ENCODE measurements at regions not wholly inside any gene's neighbourhood (a gene's known extent, or its start where the extent isn't known, plus 50 kb on each side); places are given as distances from the start of the nearest gene placed in this dataset.
"Not testable (repeated sequence)": the region's sequence is repeated elsewhere in the genome, so short reads cannot be mapped to it uniquely, and the experiment has no call there.

DNA sequence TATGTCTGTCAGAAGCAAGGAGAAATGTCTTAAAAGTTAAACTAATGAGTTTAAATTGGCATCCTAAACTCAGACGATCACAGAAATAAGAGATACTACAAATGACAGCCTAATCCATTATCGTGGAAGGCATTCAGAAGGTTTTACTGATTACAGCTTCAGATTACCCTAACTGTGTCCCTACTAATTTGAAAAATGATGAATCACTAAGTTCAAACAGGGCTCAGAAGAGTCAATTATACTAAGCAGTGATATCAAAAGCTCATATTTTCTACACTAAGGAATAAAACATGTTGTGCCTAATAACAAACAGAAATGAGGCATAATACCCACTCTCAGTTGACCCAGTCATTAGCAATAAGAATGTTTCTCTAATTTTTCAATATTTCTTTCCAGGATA is 152.0 kb upstream of the NRBF2 start:
- Histone ChIP-seq H3K27me3 (ENCODE audit: control insufficient read depth, insufficient read depth, low read length) (no peaks in the 10 kb centered on the region), H3K36me3 (replicated peaks; ENCODE audit: control insufficient read depth, insufficient read depth, low read length) (no peaks in the 10 kb centered on the region), H3K4me3 (ENCODE audit: insufficient read depth, low read depth, low read length) (no peak overlapping the region)
- DNase-seq: no peak

DNA sequence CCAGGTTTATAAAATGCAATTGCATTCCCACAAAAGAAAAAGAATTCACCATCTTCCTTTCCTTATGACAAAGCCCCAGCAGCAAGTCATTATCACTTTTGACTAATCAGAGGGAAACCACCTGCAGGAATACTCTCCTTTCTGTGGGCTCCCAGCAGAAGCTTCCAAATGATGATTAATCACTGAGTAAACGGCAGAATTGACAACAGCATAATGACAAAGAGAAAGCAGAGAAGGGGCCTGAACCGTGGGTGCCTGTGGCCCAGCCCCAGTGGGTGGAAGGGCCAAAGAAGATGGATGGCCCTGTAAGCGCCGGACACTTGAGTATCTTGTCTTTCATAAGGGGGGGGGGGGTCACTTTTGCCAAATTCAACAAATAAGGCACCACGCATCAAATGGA is 152.4 kb upstream of the NRBF2 start:
- Histone ChIP-seq H3K36me3 (replicated peaks; ENCODE audit: control insufficient read depth, insufficient read depth, low read length) (no peaks in the 10 kb centered on the region), H3K4me3 (ENCODE audit: insufficient read depth, low read depth, low read length) (no peak overlapping the region), H3K27me3 (ENCODE audit: control insufficient read depth, insufficient read depth, low read length) (no peaks in the 10 kb centered on the region)
- peak; percentile 16 for DNase-seq

DNA sequence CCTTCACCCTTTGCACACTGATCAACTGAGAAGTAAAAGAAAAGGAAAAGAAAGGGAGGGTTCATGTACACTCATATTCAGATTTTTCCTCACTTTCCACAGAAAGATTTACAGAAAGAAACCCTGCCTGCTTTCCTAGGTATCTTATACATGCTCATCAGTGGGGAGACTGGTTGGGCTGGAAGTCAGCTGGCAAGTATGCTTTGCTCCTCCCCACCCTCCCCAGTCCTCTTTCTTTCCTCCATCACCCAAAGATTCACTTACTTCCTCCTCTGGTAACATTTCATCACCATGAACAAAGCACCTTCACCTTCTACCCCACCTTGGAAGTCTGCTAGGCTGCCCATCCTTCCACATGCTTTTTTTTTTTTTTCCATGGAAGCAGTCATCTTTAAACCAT is 153.2 kb upstream of the NRBF2 start:
- Histone ChIP-seq H3K4me3 (ENCODE audit: insufficient read depth, low read depth, low read length) (no peak overlapping the region), H3K36me3 (replicated peaks; ENCODE audit: control insufficient read depth, insufficient read depth, low read length) (no peaks in the 10 kb centered on the region), H3K27me3 (ENCODE audit: control insufficient read depth, insufficient read depth, low read length) (no peaks in the 10 kb centered on the region)
- DNase-seq: peak; percentile 9

DNA sequence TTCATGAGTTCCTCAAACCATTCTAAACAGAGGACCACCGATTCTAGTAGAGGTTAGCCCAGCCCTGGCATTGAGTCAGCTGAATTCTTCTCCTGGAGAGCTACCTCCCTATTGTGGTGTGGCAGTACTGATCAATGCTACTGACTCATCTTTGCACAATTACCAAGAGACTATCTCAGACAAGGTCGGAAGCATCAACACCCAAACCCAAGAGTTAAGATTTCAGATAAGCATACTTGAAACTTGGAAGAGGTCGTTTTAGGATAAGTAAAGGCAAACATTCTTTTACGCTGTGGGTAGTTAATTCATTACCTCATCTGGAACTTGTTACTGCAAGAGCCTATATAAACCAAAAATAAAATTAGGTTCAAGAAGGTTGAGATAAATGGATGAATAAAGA is 154.6 kb upstream of the NRBF2 start:
- no peak for DNase-seq
- no peak overlapping the region for H3K4me3 ChIP-seq (ENCODE audit: insufficient read depth, low read depth, low read length)
- no peaks in the 10 kb centered on the region for H3K27me3 ChIP-seq (ENCODE audit: control insufficient read depth, insufficient read depth, low read length)
- no peaks in the 10 kb centered on the region for H3K36me3 ChIP-seq (replicated peaks; ENCODE audit: control insufficient read depth, insufficient read depth, low read length)

DNA sequence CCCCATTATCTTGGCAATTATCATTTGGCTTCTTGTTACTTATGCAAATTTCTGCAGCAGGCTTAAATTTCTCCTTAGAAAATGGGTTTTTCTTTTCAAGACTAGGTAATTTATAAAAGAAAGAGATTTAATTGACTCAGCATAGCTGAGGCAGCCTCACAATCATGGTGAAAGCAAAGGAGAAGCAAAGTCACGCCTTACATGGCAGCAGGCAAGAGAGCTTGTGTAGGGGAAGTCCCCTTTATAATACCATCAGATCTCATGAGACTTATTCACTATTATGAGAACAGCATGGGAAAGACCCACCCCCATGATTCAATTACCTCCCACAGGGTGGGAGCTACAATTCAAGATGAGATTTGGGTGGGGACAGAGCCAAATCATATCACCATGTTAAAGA is 158.3 kb upstream of the NRBF2 start:
- H3K36me3 ChIP-seq (replicated peaks; ENCODE audit: control insufficient read depth, insufficient read depth, low read length): not testable (repeated sequence)

DNA sequence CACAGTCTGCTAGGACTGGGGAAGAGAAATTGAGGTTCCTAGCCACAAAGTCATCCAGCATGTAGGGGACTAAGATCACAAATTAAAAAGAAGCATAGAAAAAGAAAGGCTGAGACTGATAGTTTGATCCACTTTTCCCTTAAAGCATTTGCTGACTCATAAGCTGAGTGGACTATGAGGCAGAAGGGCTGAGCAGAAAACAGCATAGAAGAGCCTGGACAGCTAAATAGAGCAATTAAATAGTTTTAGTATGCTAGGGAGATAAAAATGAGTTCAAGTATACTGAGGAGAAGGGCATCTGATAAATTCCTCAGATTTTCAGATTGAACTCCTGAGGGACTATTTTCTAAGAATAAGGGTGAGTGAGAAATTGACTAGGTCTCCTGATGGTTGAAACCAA is 155.9 kb upstream of the EGR2 start:
- Histone ChIP-seq H3K27me3 (ENCODE audit: control insufficient read depth, insufficient read depth, low read length) (no peaks in the 10 kb centered on the region), H3K36me3 (replicated peaks; ENCODE audit: control insufficient read depth, insufficient read depth, low read length) (no peaks in the 10 kb centered on the region), H3K4me3 (ENCODE audit: insufficient read depth, low read depth, low read length) (no peak overlapping the region)
- no peak for DNase-seq

More for the DNA sequence above, 158.3 kb upstream of the NRBF2 start:
- DNase-seq; H3K27me3 ChIP-seq (ENCODE audit: control insufficient read depth, insufficient read depth, low read length); H3K4me3 ChIP-seq (ENCODE audit: insufficient read depth, low read depth, low read length): not testable (repeated sequence)

DNA sequence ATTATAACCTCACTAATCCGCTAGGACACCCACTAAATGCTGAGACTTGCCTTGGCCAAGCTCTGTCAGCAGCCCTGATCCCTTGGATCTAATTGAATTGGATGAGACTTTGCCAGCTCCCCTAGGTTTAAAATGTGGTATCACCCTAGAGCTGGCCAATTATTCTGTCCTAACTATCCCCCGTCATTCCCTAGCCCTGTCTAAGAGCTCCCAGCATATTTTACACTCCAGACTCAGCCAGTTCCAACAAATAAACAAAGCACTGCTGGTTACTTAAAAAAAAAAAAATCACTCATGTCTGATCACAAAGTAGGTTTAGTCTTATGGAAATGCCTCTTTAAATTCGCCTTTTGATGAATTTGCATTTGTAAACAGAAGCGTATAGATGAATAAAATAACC is 147.9 kb upstream of the EGR2 start:
- DNase-seq: no peak
- Histone ChIP-seq H3K4me3 (ENCODE audit: insufficient read depth, low read depth, low read length) (no peak overlapping the region), H3K36me3 (replicated peaks; ENCODE audit: control insufficient read depth, insufficient read depth, low read length) (no peaks in the 10 kb centered on the region), H3K27me3 (ENCODE audit: control insufficient read depth, insufficient read depth, low read length) (no peaks in the 10 kb centered on the region)

DNA sequence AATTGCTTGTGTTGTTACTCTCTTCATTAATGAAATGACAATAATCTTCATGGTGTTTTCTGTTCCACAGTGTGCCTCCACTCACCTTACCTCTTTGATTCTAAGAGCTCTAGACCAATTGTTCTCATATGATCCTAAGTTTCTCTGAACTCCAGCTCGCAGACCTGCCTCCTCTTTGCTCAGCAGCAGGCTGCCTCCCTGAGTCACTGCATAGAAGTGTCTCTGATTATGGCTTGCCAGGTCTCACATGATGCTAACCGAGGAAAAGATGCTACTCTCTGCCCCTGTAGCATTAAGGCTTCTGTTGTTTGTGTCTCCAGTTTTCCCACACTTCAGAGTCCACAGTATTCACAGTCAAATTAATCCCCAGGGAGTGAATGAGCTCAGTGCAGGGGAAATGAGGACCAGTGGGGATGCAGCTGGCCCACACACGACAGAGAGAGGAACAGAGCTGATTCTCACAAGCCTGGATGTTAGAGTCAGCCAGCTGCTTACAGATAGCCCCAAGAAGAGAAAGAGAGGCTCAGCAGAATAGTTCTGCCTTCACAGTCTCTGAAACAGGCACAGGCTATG is 145.9 kb upstream of the EGR2 start:
- no peaks in the 10 kb centered on the region for H3K36me3 ChIP-seq (replicated peaks; ENCODE audit: control insufficient read depth, insufficient read depth, low read length)
- no peaks in the 10 kb centered on the region for H3K27me3 ChIP-seq (ENCODE audit: control insufficient read depth, insufficient read depth, low read length)
- no peak for DNase-seq
- no peak overlapping the region for H3K4me3 ChIP-seq (ENCODE audit: insufficient read depth, low read depth, low read length)

DNA sequence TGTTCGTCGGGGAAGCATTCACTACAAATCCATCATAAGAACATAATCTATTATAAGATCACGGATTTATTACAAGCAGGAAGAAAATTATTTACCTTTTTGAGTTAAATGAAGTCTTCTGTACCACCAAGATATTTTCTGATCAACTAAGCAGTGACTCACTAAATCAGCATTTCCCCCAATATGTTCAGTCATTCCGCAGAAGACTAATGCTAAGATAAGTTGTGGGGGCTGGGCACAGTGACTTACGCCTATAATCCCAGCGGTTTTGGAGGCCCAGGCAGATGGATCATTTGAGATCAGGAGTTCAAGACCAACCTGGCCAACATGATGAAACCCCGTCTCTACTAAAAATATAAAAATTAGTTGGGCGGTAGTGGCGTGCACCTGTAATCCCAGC is 144.2 kb upstream of the EGR2 start:
- DNase-seq: no peak
- Histone ChIP-seq H3K4me3 (ENCODE audit: insufficient read depth, low read depth, low read length) (no peak overlapping the region), H3K36me3 (replicated peaks; ENCODE audit: control insufficient read depth, insufficient read depth, low read length) (no peaks in the 10 kb centered on the region), H3K27me3 (ENCODE audit: control insufficient read depth, insufficient read depth, low read length) (no peaks in the 10 kb centered on the region)

DNA sequence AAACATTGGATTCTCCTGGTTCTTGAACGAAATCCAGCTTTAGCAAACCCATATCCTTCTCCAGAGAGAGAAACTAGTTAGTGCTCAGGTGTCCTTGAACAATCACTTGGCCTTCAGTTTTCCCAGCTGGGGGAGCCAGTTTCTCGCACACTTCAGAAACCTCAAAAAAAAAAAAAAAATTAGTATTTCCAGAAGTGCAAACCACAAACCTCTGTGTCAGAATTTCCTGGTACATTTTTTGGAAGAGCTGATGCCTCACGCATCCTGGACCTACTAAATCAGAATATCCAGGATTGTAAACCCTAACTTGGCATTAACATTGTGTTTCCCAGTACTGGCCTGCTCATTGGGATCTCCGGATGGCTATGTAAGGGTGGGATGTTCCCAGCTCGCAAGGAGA is 143.4 kb upstream of the EGR2 start:
- no peak overlapping the region for H3K4me3 ChIP-seq (ENCODE audit: insufficient read depth, low read depth, low read length)
- no peak for DNase-seq
- no peaks in the 10 kb centered on the region for H3K36me3 ChIP-seq (replicated peaks; ENCODE audit: control insufficient read depth, insufficient read depth, low read length)

DNA sequence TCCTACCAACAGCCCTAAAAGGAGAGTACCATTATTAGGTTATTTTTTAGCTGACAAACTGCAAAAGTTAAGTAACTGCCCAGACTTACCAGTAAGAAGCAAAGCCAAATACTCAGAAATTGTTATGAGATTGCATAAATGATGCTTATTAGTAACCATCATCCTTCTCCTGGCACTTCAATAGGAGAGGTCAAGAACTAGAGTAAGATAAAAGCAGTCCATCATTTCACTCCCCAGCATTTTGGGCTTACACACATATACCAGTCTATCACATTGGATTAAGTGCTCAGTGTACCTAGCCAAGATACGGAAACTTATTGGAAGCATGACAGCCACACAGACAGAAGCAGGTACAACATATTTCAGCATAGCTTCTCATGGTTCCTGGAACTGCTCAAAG is 142.8 kb upstream of the EGR2 start:
- H3K4me3 ChIP-seq (ENCODE audit: insufficient read depth, low read depth, low read length): no peak overlapping the region
- no peak for DNase-seq
- H3K36me3 ChIP-seq (replicated peaks; ENCODE audit: control insufficient read depth, insufficient read depth, low read length): no peaks in the 10 kb centered on the region
- no peaks in the 10 kb centered on the region for H3K27me3 ChIP-seq (ENCODE audit: control insufficient read depth, insufficient read depth, low read length)

More for the DNA sequence above, 143.4 kb upstream of the EGR2 start:
- H3K27me3 ChIP-seq (ENCODE audit: control insufficient read depth, insufficient read depth, low read length): no peaks in the 10 kb centered on the region

DNA sequence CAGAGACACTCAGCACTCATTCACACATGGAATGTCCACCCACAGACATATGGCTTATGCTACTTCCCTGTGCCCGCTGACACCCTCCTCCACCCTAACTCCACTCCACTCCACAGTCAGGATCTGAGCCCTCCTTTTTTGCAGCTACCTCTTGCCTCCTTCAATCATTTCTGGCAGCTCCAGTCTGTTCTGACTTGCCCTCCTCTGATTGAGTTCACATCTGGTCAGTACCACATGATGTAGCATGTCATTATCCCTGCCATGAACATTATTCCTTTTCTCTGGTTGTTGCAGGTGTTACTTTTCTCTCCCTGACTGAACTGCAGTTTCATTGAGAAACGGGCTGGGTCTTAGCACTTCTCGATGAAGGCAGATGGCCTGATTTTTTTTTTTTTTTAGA is 130.1 kb upstream of the EGR2 start:
- Histone ChIP-seq H3K27me3 (ENCODE audit: control insufficient read depth, insufficient read depth, low read length) (no peaks in the 10 kb centered on the region), H3K4me3 (ENCODE audit: insufficient read depth, low read depth, low read length) (no peak overlapping the region), H3K36me3 (replicated peaks; ENCODE audit: control insufficient read depth, insufficient read depth, low read length) (no peaks in the 10 kb centered on the region)
- no peak for DNase-seq

DNA sequence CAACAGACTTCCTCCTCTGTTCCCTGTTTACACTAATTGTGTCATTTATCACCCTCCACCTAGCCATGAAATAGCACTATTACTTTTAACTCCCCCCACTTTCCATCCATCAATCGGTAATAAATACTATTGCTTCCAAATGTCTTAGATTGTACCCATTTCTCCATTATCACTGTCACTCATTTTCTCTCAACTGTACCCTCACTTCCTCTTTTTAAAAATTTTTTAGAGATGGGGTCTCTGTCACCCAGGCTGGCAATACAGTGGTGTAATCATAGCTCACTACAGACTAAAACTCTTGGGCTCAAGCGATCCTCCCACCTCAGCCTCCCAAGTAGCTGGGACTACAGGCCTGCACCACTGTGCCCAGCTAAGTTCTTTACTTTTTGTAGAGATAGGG is 123.5 kb upstream of the EGR2 start:
- H3K4me3 ChIP-seq (ENCODE audit: insufficient read depth, low read depth, low read length): no peak overlapping the region
- no peaks in the 10 kb centered on the region for H3K27me3 ChIP-seq (ENCODE audit: control insufficient read depth, insufficient read depth, low read length)
- DNase-seq: no peak
- no peaks in the 10 kb centered on the region for H3K36me3 ChIP-seq (replicated peaks; ENCODE audit: control insufficient read depth, insufficient read depth, low read length)

DNA sequence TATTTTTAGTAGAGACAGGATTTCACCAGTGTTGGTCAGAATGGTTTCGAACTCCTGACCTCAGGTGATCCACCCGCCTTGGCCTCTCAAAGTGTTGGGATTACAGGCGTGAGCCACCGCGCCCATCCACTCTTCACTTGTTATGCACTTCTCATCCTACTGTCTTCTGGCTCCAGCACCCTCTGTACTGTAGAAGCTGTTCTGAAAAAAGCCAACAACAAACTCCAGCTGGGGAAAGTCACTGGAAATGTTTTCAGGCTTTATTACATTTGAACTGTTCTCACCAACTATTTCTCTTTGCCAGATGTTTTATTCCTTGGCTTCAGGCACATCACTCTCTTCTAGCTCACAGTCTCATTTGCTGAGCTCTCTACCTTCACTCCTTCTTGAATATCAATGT is 122.5 kb upstream of the EGR2 start:
- no peaks in the 10 kb centered on the region for H3K27me3 ChIP-seq (ENCODE audit: control insufficient read depth, insufficient read depth, low read length)
- H3K36me3 ChIP-seq (replicated peaks; ENCODE audit: control insufficient read depth, insufficient read depth, low read length): no peaks in the 10 kb centered on the region
- DNase-seq: no peak
- no peak overlapping the region for H3K4me3 ChIP-seq (ENCODE audit: insufficient read depth, low read depth, low read length)

DNA sequence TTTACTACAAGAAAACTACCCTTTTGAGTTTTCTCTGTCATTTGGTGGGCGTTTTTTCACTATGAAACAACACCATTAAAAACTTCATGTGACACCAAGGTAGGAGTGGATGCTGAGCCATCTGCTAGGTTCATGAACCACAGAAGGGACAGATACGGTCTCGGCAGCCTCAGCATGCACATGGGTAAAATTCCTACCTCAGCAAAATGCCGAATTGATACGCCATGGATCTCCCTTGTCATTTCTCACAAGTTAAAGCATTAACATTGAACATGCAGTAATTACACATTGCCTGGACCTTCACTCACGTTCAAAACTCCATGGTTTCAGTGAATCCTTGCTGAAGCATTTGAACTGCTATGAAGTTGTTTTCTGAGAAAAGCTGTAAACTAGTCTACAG is 121.5 kb upstream of the EGR2 start:
- no peak for DNase-seq
- Histone ChIP-seq H3K27me3 (ENCODE audit: control insufficient read depth, insufficient read depth, low read length) (no peaks in the 10 kb centered on the region), H3K36me3 (replicated peaks; ENCODE audit: control insufficient read depth, insufficient read depth, low read length) (no peaks in the 10 kb centered on the region), H3K4me3 (ENCODE audit: insufficient read depth, low read depth, low read length) (no peak overlapping the region)

DNA sequence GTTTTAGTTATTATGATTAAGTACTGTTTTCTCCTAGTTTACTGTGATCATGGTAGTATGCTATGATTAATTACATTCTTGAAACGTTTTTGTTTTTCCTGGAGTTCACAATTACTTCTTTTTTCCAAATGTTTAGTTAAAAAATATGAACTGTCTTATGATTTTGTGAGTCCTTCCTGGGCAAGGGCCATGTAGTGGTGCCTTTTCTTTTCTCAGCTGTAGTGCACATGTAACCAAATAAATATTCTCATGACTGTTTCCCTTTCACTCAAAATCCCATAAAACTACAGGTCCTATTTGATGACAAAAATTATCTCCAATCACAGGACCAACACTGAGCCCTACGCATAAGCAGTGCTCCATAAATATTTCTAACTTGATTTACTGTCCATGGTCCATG is 118.9 kb upstream of the EGR2 start:
- no peak for DNase-seq
- Histone ChIP-seq H3K27me3 (ENCODE audit: control insufficient read depth, insufficient read depth, low read length) (no peaks in the 10 kb centered on the region), H3K4me3 (ENCODE audit: insufficient read depth, low read depth, low read length) (no peak overlapping the region), H3K36me3 (replicated peaks; ENCODE audit: control insufficient read depth, insufficient read depth, low read length) (no peaks in the 10 kb centered on the region)

All from H7 (cell line).